Lung (tissue), 11 donors: ENCODE measurements at regions not wholly inside any gene's neighbourhood (a gene's known extent, or its start where the extent isn't known, plus 50 kb on each side); places are given as distances from the start of the nearest gene placed in this dataset.
A peak's percentile ranks its signal among the peaks of the same experiment; 100 is the strongest.

Source experiments
- ATAC-seq: fragments of 200-7000 bp; cut with Tn5 transposase; one replicate; pipeline ENCODE4 v1.9.1; 2020; ENCODE audit warnings: moderate number of reproducible peaks; ENCODE audit not compliant: insufficient read depth, low FRiP score
- DNase-seq, 3 donors: peaks; one replicate each; pipeline ENCODE4 v3.0.0-alpha.2; 2013 to 2017
- H3K27ac ChIP-seq, 2 donors: one replicate each; pipeline ENCODE4 v1.5.1; 2013; ENCODE audit warnings: mild to moderate bottlenecking in 2 of 2, moderate library complexity in 2 of 2, control low read depth in 1 of 2, inconsistent platforms in 1 of 2, low read depth in 1 of 2, low read length in 1 of 2
- H3K27me3 ChIP-seq, 3 donors: one replicate each; pipeline ENCODE4 v1.5.1; 2013; ENCODE audit warnings: low read length in 2 of 3; ENCODE audit not compliant: control insufficient read depth in 3 of 3, insufficient read depth in 3 of 3
- H3K36me3 ChIP-seq, 4 donors: one replicate each; pipeline ENCODE4 v1.5.1; 2013; ENCODE audit warnings: low read length in 4 of 4, mild to moderate bottlenecking in 1 of 4, moderate library complexity in 1 of 4; ENCODE audit not compliant: control insufficient read depth in 4 of 4, insufficient read depth in 4 of 4
- H3K4me1 ChIP-seq, 5 donors: one replicate each; pipeline ENCODE4 v1.5.1; 2013; ENCODE audit warnings: low read length in 5 of 5, mild to moderate bottlenecking in 2 of 5, moderate library complexity in 1 of 5; ENCODE audit not compliant: control insufficient read depth in 5 of 5, insufficient read depth in 5 of 5
- H3K4me3 ChIP-seq: one replicate; pipeline ENCODE4 v1.5.1; 2013; ENCODE audit warnings: mild to moderate bottlenecking, control low read depth, moderate library complexity
- H3K9ac ChIP-seq, 2 donors: one replicate each; pipeline ENCODE4 v1.5.1; 2013; ENCODE audit warnings: low read length in 2 of 2, control low read depth in 1 of 2; ENCODE audit not compliant: insufficient read depth in 1 of 2
- H3K9me3 ChIP-seq, 4 donors: one replicate each; pipeline ENCODE4 v1.5.1; 2013; ENCODE audit warnings: low read length in 3 of 4, mild to moderate bottlenecking in 1 of 4, moderate library complexity in 1 of 4; ENCODE audit not compliant: control insufficient read depth in 4 of 4, insufficient read depth in 3 of 4
- CTCF ChIP-seq: IDR thresholded peaks from 2 replicates; pipeline ENCODE4 v1.5.1; 2012; ENCODE audit warnings: mild to moderate bottlenecking; ENCODE audit errors: control extremely low read depth, extremely low read depth
- WGBS, 2 donors: extraction: QIAGEN DNeasy Blood & Tissue Kit; methylation state at CpG; one replicate each; pipeline ENCODE4 v1.1.7; 2013; 5-methylcytosine and 5-hydroxymethylcytosine counted together
- donor health status: control.
- donor health status: control.
- donor health status: Bipolar disorder and iron deficiency.
- donor health status: healthy.
- donor health status: DM: yes; HTN: yes; CAD: no.

GRCh38 chr1:38611664-38612211, 247.8 kb downstream of the RRAGC start:
- Histone ChIP-seq H3K27ac (no peak overlapping the region), H3K9ac (no peak overlapping the region), H3K4me3 (no peak overlapping the region), H3K4me1 (peaks cover 0 to 31% (median 5%) of the 10 kb centered on the region in 5 donors), H3K36me3 (no peaks in the 10 kb centered on the region), H3K9me3 (no peaks in the 10 kb centered on the region), H3K27me3 (no peaks in the 10 kb centered on the region)
- no peak for ATAC-seq
- peak; percentile 22 to 49 (median 38) for DNase-seq
- WGBS, 2 donors: 62 to 65% methylated on average over 7 of the region's 7 CpGs
- no peak for TF ChIP-seq CTCF

- TF ChIP-seq CTCF: no peak
- H3K4me3 ChIP-seq: no peak overlapping the region
- no peaks in the 10 kb centered on the region for H3K27me3 ChIP-seq
- no peaks in the 10 kb centered on the region for H3K36me3 ChIP-seq
- no peak overlapping the region for H3K9ac ChIP-seq
- no peak overlapping the region for H3K27ac ChIP-seq
- ATAC-seq: no peak
- H3K9me3 ChIP-seq: no peaks in the 10 kb centered on the region
- peaks cover 0 to 22% (median 1%) of the 10 kb centered on the region in 5 donors for H3K4me1 ChIP-seq
- no peak for DNase-seq
- 88% methylated on average over 20 of the region's 20 CpGs for WGBS, 2 donors
Measured at GRCh38 chr1:38609166-38610025, 250.2 kb downstream of the RRAGC start.

- Histone ChIP-seq H3K4me1 (peaks cover 0 to 11% (median 0%) of the 10 kb centered on the region in 5 donors), H3K9ac (no peak overlapping the region), H3K27me3 (peaks cover 0 to 2% (median 0%) of the 10 kb centered on the region in 3 donors), H3K27ac (no peak overlapping the region), H3K4me3 (no peak overlapping the region), H3K9me3 (no peaks in the 10 kb centered on the region), H3K36me3 (no peaks in the 10 kb centered on the region)
- WGBS, 2 donors: 34 to 38% methylated on average over 17 of the region's 17 CpGs
- ATAC-seq (no peak), DNase-seq (peak; percentile 51 to 58 (median 56))
- TF ChIP-seq CTCF: no peak
Measured at GRCh38 chr1:38608202-38608864, 251.2 kb downstream of the RRAGC start.
